Peyer's patch (tissue), 4 donors: ENCODE measurements at regions not wholly inside any gene's neighbourhood (a gene's known extent, or its start where the extent isn't known, plus 50 kb on each side); places are given as distances from the start of the nearest gene placed in this dataset.

ENCODE experiments used
- CTCF ChIP-seq, 6 experiments: fragments of 450-650 bp in 4 of 6; fragments of 200-600 bp in 2 of 6; sonication (generic) in 1 of 6; IDR thresholded peaks; one replicate each; pipeline ENCODE4 v1.5.1; 2017 to 2019; ENCODE audit warnings: antibody characterized with exemption in 6 of 6, mild to moderate bottlenecking in 3 of 6, moderate library complexity in 1 of 6
- POLR2A ChIP-seq, 2 donors: fragments of 450-650 bp; IDR thresholded peaks; one replicate each; pipeline ENCODE4 v1.5.1; 2017; ENCODE audit warnings: antibody characterized with exemption in 2 of 2, mild to moderate bottlenecking in 2 of 2, moderate library complexity in 2 of 2

- TF ChIP-seq CTCF (IDR thresholded peaks at IDR 0.05): no peak
- TF ChIP-seq POLR2A (IDR thresholded peaks at IDR 0.05): no peak
Observed at GRCh38 chr1:191520345-191520744, 637.9 kb upstream of the RGS18 start.
